Stimulated activated memory B cell treated with anti-CD40 and anti-IgM and Interleukin-4, amounts not matched to agents 10 μg/mL and 1 μg/mL and 100 μg/mL, for 72 hours (primary cell): ENCODE measurements at regions not wholly inside any gene's neighbourhood (a gene's known extent, or its start where the extent isn't known, plus 50 kb on each side); places are given as distances from the start of the nearest gene placed in this dataset.

ENCODE experiments used
- ATAC-seq: fragments of 150-1000 bp; cut with Tn5 transposase; 2 replicates; pipeline ENCODE4 v1.10.0; 2021
- H3K27ac Mint-ChIP-seq: one replicate; pipeline ENCODE4 v1.8.0; 2022; ENCODE audit warnings: mild to moderate bottlenecking, mixed read lengths
- H3K27me3 Mint-ChIP-seq: one replicate; pipeline ENCODE4 v1.8.0; 2022; ENCODE audit warnings: mixed read lengths
- H3K36me3 Mint-ChIP-seq: one replicate; pipeline ENCODE4 v1.8.0; 2022; ENCODE audit warnings: mixed read lengths
- H3K4me1 Mint-ChIP-seq: one replicate; pipeline ENCODE4 v1.8.0; 2022; ENCODE audit warnings: mixed read lengths
- H3K4me3 Mint-ChIP-seq: one replicate; pipeline ENCODE4 v1.8.0; 2022; ENCODE audit warnings: mild to moderate bottlenecking, moderate library complexity, mixed read lengths
- H3K9me3 Mint-ChIP-seq: one replicate; pipeline ENCODE4 v1.8.0; 2022; ENCODE audit warnings: mixed read lengths

DNA sequence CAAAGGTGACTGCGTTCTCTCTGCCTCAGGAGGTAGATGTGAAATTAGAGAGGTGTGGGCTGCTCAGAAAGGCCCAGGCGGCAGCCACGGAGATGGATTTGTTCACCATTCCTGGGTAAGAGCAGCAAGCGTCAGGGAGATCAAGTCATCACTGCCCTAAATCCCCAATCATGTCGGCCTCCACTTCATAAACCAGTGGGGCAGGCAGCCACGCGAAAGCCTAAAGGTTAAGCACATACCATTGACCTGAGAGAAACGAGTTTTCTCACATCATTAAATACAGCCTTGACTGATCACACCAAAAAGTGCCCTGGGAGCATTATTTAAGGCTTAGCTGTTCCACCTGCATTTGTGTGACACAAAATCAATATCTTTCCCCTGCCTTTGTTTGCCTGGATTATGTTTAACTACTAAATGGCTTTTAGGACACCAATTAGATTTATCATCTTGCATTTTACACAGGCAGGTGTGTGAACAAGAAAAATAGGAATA is 50.7 kb upstream of the FOXB1 start:
- Mint-ChIP-seq H3K27ac (no peak overlapping the region), H3K9me3 (peaks cover 5% of the 10 kb centered on the region), H3K4me1 (no peaks in the 10 kb centered on the region), H3K36me3 (no peaks in the 10 kb centered on the region), H3K27me3 (peaks cover 18% of the 10 kb centered on the region), H3K4me3 (no peak overlapping the region)
- no peak for ATAC-seq

DNA sequence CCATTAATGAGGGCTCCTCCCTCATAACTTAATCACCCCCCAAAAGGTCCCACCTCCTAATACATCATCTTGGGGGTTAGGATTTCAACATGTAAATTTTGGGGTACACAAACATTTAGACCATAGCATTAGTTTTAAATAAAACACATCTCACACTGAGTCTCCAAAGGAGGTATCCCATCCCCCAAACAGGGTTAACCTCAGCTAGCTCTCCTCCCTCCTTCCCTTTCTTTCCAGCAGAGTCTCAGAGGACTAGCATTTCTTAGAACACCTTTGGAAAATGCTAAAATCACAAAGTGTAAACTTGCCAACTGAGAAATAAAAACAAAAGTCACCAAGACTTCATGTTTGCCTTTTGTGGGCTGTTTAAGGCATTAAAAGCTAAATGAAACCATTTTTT is 51.2 kb upstream of the FOXB1 start:
- no peak for ATAC-seq
- peaks cover 5% of the 10 kb centered on the region for H3K9me3 Mint-ChIP-seq
- H3K27me3 Mint-ChIP-seq: peaks cover 18% of the 10 kb centered on the region
- H3K4me3 Mint-ChIP-seq: no peak overlapping the region
- no peak overlapping the region for H3K27ac Mint-ChIP-seq
- no peaks in the 10 kb centered on the region for H3K36me3 Mint-ChIP-seq
- no peaks in the 10 kb centered on the region for H3K4me1 Mint-ChIP-seq

DNA sequence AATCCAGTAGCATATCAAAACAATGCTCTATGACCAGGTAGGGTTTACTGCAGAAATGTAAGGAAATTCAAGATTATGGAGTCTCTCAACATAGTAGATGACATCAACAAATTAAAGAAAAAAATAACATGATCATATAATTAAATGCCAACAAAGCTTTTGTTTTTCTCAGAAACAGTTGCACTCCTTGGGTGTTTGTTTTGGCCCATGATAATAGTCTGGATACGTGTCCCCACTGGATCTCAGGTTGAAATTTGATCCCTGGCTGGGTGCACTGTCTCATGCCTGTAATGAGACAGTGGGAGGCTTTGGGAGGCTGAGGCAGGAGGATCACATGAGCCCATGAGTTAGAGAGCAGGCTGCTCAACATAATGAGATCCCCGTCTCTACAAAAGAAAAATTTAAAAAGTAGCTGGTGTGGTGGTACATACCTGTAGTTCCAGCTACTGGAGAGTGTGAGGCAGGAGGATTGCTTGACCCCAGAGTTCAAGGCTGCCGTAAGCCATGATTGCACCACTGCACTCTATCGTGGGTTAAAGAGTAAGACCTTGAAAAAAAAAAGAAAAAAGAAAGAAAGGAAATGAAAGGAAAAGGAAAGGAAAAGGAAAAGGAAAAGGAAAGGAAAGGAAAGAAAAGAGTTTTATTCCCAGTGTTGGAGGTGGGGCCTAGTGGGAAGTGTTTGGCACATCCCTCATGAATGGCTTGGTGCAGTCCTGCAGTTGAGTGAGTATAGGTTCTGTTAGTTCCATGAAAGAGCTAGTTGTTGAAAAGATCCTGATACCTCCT is 53.3 kb upstream of the FOXB1 start:
- Mint-ChIP-seq H3K27me3 (peaks cover 18% of the 10 kb centered on the region), H3K27ac (no peak overlapping the region), H3K9me3 (peaks cover 5% of the 10 kb centered on the region)

DNA sequence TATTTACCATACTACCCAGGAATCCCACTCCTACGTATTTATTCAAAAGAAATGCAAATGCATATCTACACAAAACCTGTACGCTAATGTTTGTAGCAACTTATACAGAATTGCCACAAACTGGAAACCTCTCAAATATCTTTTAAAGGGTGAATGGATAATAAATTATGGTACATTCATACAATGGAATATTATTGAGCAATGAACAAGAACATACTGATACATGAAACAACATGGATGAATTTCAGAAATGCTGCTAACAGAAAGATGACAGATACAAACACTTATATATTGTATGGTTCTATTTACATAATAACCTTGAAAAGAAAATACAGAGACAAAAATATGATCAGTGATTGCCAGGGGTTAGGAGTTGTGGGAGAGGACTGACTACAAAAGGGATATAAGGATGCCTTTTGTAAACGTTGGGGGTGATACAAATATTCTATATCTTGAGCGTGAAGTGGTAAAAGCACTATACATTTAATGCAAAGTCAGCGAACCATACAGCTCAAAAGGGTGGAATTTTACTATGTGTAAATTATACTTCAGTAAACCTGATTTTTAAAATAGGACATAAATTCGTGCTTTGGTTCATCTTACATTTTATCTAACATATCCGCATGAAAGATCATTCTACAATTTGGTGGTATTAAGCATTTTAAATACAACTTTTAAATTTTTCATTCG is 55.0 kb upstream of the FOXB1 start:
- Mint-ChIP-seq H3K27ac (no peak overlapping the region), H3K9me3 (peaks cover 3% of the 10 kb centered on the region), H3K4me1 (no peaks in the 10 kb centered on the region), H3K4me3 (no peak overlapping the region), H3K27me3 (peaks cover 34% of the 10 kb centered on the region), H3K36me3 (no peaks in the 10 kb centered on the region)
- no peak for ATAC-seq

More for the DNA sequence above, 53.3 kb upstream of the FOXB1 start:
- Mint-ChIP-seq H3K4me1 (no peaks in the 10 kb centered on the region), H3K4me3 (no peak overlapping the region), H3K36me3 (no peaks in the 10 kb centered on the region)
- no peak for ATAC-seq

DNA sequence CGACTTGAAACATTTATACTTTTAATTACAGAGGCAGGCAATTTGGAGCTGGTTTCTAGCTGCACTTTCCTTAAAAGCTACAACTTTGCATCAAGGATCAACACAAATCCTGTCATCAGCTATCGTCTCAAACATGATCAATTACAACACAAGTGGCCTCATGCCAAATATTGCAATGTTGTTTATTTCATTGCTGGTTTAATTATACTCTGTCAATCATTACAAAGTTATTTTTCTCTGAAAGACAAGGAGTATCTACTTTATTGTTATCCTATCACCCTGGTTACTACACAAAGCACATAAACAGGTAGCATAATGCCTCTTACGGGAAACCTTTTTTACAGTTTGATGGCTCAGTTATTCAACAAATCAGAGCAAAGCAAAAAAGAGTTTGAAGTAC is 58.0 kb upstream of the FOXB1 start:
- no peaks in the 10 kb centered on the region for H3K4me1 Mint-ChIP-seq
- H3K9me3 Mint-ChIP-seq: peaks cover 3% of the 10 kb centered on the region
- H3K4me3 Mint-ChIP-seq: no peak overlapping the region
- no peak overlapping the region for H3K27ac Mint-ChIP-seq
- H3K36me3 Mint-ChIP-seq: no peaks in the 10 kb centered on the region
- no peak for ATAC-seq
- H3K27me3 Mint-ChIP-seq: peaks cover 34% of the 10 kb centered on the region

DNA sequence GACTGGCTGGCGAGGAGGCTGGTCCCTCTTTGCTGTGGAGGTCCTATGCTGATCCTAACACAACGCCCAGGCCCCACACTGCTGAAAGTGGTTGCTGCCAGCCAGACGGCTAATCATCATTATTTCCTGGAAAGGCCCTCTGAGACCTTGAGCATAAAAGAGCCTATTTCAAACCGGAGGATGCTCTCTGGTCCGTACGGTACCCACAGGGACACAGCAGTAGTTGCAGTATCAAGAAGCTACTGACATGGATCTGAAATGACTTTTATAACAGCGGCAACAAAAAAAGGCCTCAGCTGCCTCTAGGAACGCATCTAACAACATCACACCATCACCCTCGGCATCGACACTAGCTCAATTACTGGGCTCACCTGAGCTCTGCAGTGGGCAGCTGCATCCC is 59.1 kb upstream of the FOXB1 start:
- H3K4me3 Mint-ChIP-seq: no peak overlapping the region
- peaks cover 3% of the 10 kb centered on the region for H3K9me3 Mint-ChIP-seq
- ATAC-seq: no peak
- H3K27me3 Mint-ChIP-seq: peaks cover 34% of the 10 kb centered on the region
- no peak overlapping the region for H3K27ac Mint-ChIP-seq
- no peaks in the 10 kb centered on the region for H3K36me3 Mint-ChIP-seq
- H3K4me1 Mint-ChIP-seq: no peaks in the 10 kb centered on the region

DNA sequence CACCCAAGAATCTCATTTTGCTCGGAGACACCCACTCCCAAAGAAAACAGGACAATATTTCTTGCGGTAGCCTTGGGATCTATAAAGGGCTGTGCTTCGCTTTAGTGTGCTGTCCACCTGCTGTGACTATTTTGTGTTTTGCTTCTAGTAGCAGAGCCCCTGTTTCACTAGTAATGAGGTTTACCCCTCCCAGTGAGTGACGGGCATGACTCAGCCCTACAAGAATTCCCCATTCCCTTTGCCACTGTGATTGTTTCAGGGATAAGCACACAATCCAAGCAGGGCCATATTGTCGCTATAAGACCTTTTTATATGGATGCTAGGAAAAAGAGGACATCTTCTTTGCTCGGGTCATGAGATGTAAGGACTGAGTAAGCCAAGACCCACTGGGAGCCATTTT is 62.5 kb upstream of the FOXB1 start:
- Mint-ChIP-seq H3K4me1 (no peaks in the 10 kb centered on the region), H3K36me3 (no peaks in the 10 kb centered on the region), H3K4me3 (no peak overlapping the region), H3K27ac (no peak overlapping the region), H3K27me3 (peaks cover 34% of the 10 kb centered on the region), H3K9me3 (no peaks in the 10 kb centered on the region)
- no peak for ATAC-seq

DNA sequence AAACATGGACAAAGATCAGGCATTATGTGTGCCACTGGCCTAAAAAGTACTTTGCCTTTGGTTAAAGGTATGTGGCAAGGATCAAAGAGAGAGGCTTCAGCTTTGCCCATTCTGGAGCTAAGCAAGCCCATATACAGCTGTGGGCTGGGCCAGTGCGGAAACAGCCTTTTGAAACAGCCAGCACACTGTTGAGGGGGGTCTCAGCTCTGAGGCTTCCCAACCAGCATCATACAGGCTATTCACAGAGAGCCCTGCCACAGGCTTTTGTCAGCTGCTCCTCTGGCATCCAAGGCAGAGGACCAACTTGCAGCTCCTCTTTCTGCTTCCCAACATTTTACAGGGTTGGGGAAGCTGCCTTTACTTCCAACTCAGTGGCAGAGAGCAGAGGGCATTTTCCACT is 63.2 kb upstream of the FOXB1 start:
- no peaks in the 10 kb centered on the region for H3K36me3 Mint-ChIP-seq
- no peaks in the 10 kb centered on the region for H3K9me3 Mint-ChIP-seq
- H3K4me1 Mint-ChIP-seq: no peaks in the 10 kb centered on the region
- ATAC-seq: no peak
- H3K27ac Mint-ChIP-seq: no peak overlapping the region
- no peak overlapping the region for H3K4me3 Mint-ChIP-seq
- H3K27me3 Mint-ChIP-seq: peaks cover 34% of the 10 kb centered on the region

DNA sequence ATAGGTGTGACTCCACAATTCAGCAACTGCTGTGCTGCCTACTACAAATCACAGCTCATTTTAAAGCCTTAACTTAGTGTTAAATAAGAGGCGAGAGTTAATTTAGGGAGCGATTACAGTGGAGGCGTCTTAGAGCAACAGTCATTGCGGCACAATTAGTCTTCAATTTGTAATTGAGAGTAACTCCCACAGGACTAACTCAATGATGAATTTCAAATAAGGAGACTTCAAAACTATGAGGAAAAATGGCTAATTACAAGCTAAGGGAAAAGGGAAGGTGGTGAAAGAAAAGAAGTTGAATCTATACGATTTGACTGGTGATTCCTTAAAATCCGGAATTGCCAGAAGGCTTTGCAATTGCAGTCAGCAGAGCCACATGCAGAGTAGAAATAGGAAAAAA is 63.7 kb upstream of the FOXB1 start:
- H3K36me3 Mint-ChIP-seq: no peaks in the 10 kb centered on the region

DNA sequence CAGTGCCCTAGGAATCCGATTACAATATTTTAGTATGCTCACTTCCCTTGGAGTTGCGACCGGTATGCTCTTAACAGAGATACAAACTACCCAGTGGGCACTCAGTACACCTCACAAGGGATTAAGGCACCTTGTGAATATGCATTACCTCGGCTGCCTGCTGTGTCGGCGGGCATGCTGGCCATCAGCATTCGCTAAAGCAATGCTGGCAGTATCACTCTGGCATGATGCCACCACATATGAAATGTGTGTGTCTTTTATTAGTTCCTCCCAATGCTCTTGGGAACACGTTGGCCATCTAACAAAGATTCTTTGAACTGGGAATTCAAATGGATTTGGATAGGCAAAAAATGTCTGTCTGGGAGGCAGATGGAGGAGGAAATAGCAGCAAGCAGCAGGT is 67.4 kb upstream of the FOXB1 start:
- H3K4me3 Mint-ChIP-seq: no peak overlapping the region

More for the DNA sequence above, 63.7 kb upstream of the FOXB1 start:
- Mint-ChIP-seq H3K4me1 (no peaks in the 10 kb centered on the region), H3K27me3 (peaks cover 31% of the 10 kb centered on the region), H3K27ac (no peak overlapping the region), H3K9me3 (no peaks in the 10 kb centered on the region), H3K4me3 (no peak overlapping the region)
- ATAC-seq: no peak

DNA sequence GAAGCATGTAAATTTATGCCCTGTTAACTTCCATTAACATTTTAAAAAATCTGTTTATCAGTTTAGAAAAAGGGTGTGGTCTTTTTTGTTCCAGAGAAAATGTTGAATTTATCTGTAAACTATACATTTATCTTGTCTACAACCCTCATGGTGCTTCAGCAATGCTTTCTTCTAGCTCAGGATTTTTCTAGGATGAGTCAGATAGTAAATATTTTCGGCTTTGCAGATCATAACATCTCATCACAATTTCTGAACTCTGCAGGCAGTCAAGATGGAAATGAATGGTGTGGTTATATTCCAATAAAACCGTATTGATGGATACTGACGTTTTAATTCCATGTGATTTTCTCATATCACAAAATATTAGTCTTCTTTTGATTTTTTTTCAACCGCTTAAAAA is 70.5 kb upstream of the FOXB1 start:
- H3K4me1 Mint-ChIP-seq: no peaks in the 10 kb centered on the region

More for the DNA sequence above, 67.4 kb upstream of the FOXB1 start:
- ATAC-seq: no peak
- Mint-ChIP-seq H3K27me3 (no peaks in the 10 kb centered on the region), H3K27ac (no peak overlapping the region), H3K36me3 (no peaks in the 10 kb centered on the region), H3K4me1 (no peaks in the 10 kb centered on the region), H3K9me3 (no peaks in the 10 kb centered on the region)

DNA sequence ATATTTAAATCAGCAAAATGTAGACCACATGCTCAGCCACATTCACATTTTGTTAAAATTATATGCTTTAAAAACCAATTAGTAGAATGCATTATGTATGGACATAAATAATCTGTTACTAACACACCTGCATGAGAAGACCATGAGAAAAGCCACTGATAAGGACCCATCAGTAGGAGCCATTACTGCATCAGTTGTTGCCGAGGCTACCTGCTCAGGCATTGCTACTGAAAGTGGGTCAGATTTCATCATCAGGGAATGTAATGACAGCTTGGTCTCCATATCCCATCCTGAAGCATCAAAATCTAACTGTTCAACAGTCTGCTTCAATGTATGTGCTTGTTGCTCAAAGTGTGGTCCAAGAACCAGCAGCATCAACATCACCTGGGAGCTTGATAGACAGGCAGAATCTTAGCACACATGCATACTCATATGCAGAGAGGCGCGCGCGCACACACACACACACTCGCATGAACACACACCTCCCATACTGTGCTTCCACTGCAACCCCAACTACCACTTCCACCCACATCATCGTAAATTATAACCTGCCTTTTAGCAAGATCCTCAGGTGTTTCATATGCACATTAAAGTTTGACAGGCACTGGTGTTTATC is 72.4 kb upstream of the FOXB1 start:
- peak; percentile 31 for ATAC-seq
- Mint-ChIP-seq H3K36me3 (no peaks in the 10 kb centered on the region), H3K27ac (no peak overlapping the region), H3K9me3 (no peaks in the 10 kb centered on the region), H3K4me1 (no peaks in the 10 kb centered on the region), H3K27me3 (peaks cover 18% of the 10 kb centered on the region), H3K4me3 (no peak overlapping the region)

More for the DNA sequence above, 70.5 kb upstream of the FOXB1 start:
- ATAC-seq: no peak
- H3K27me3 Mint-ChIP-seq: peaks cover 4% of the 10 kb centered on the region
- H3K36me3 Mint-ChIP-seq: no peaks in the 10 kb centered on the region
- no peak overlapping the region for H3K27ac Mint-ChIP-seq
- no peak overlapping the region for H3K4me3 Mint-ChIP-seq
- no peaks in the 10 kb centered on the region for H3K9me3 Mint-ChIP-seq

DNA sequence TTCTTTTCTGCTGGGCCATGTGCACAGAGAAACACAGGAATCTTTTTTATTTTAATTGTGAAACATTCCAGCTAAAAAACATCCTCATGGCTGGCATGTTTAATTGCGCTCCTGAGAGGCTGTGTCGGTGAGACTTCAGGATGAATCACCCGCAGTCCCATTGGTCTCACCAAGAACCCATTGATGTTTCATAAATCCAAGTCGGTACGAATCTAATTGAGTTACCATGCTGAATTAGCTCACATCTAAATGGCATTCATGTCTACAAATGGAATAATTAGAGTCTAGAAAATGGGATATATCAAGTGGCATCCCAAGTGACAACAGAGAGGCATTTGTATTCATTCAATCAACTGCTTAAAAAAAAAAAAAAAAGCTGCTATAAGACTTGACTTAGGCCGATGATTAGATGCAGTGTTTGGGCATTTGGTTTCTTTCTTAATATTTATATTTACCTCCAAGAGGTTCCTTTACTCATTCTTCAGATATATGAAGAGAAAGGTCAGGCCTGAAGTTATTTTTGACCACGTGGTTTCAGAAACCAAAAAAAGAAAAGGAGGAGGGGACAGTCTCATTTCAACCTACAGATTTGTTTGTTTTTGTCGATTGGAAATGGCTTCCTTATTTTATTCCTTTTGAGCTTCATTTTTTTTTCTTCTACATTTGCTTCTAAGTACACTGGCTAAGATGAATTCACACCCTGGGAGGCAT is 79.1 kb upstream of the FOXB1 start:
- no peak for ATAC-seq
- H3K9me3 Mint-ChIP-seq: no peaks in the 10 kb centered on the region
- no peak overlapping the region for H3K27ac Mint-ChIP-seq
- no peak overlapping the region for H3K4me3 Mint-ChIP-seq
- H3K36me3 Mint-ChIP-seq: no peaks in the 10 kb centered on the region
- H3K27me3 Mint-ChIP-seq: peaks cover 23% of the 10 kb centered on the region
- no peaks in the 10 kb centered on the region for H3K4me1 Mint-ChIP-seq

DNA sequence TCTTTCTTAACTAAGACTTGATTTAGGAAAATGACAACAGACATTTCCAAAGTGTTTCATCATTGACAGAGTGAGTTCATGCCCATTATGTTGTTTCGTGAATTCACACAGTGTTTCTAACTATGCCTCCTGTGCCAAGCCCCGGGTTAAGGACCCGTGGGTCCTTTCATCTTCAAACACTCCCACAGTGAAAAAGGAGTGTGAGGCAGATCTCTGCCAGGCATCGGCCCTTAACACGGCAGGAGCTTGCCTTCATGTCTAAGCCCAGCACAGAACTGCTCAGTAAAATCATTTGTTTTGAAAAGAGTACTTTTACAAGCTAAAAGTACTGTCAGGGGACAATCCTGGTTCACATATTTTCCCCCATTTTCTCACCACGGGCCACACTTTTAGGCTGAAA is 80.0 kb upstream of the FOXB1 start:
- Mint-ChIP-seq H3K27me3 (peaks cover 23% of the 10 kb centered on the region), H3K4me3 (no peak overlapping the region), H3K9me3 (no peaks in the 10 kb centered on the region), H3K27ac (no peak overlapping the region), H3K4me1 (peaks cover 9% of the 10 kb centered on the region), H3K36me3 (no peaks in the 10 kb centered on the region)
- ATAC-seq: no peak

DNA sequence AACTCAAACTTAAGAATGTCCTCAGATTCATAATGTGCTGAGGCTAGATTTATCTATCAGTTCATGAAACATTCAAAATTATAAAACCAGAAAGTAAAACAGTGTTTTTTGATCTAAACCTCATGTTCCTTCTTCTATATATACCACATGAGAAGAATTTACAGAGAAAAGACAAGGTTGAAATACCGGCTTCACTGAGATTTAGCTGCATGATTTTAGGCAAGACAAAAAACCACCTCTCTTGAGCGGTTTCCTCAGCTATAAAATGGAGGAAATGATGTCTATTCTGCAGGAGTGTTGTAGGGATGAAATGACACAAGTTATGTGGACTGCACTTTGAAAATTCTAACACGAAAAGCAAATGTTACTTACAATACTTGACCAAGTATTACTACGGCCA is 80.6 kb upstream of the FOXB1 start:
- Mint-ChIP-seq H3K4me3 (no peak overlapping the region), H3K27me3 (peaks cover 18% of the 10 kb centered on the region), H3K36me3 (no peaks in the 10 kb centered on the region), H3K9me3 (no peaks in the 10 kb centered on the region), H3K27ac (no peak overlapping the region), H3K4me1 (peaks cover 11% of the 10 kb centered on the region)
- no peak for ATAC-seq
